ENCODE measurements at regions not wholly inside any gene's neighbourhood (a gene's known extent, or its start where the extent isn't known, plus 50 kb on each side); places are given as distances from the start of the nearest gene placed in this dataset.

GRCh38 chr3:168579010-168579409, 483.3 kb upstream of the GOLIM4 start:
- TF ChIP-seq CTCF (IDR thresholded peaks at IDR 0.05) (no peak), POLR2A (IDR thresholded peaks at IDR 0.05) (no peak)
- H3K27me3 ChIP-seq: no peaks in the 10 kb centered on the region
- no peak overlapping the region for H3K4me3 ChIP-seq
- H3K27ac ChIP-seq: no peak overlapping the region
- H3K36me3 ChIP-seq (ENCODE audit: low read depth, missing control alignments): no peaks in the 10 kb centered on the region
- H3K9me3 ChIP-seq: no peaks in the 10 kb centered on the region
- 54 to 64% methylated on average over 1 of the region's 1 CpG for WGBS, 2 donors
- intact Hi-C loops (cut with DNase I; ENCODE audit: low total_unique reads): no loop called here
- H3K4me1 ChIP-seq: no peaks in the 10 kb centered on the region
- DNase-seq: no peak

- no peak overlapping the region for H3K27ac ChIP-seq
- no peaks in the 10 kb centered on the region for H3K36me3 ChIP-seq (ENCODE audit: low read depth, missing control alignments)
- no peak for TF ChIP-seq CTCF (IDR thresholded peaks at IDR 0.05)
- no peak for TF ChIP-seq POLR2A (IDR thresholded peaks at IDR 0.05)
- H3K4me3 ChIP-seq: no peak overlapping the region
- DNase-seq: no peak
- H3K9me3 ChIP-seq: no peaks in the 10 kb centered on the region
- H3K27me3 ChIP-seq: no peaks in the 10 kb centered on the region
- 39 to 64% methylated on average over 2 of the region's 2 CpGs for WGBS, 2 donors
- no peaks in the 10 kb centered on the region for H3K4me1 ChIP-seq
- intact Hi-C loops (cut with DNase I; ENCODE audit: low total_unique reads): no loop called here
Observed at GRCh38 chr3:168575750-168576149, 480.0 kb upstream of the GOLIM4 start.

- WGBS, 2 donors: 23 to 25% methylated on average over 1 of the region's 1 CpG
- Histone ChIP-seq H3K36me3 (ENCODE audit: low read depth, missing control alignments) (no peaks in the 10 kb centered on the region), H3K27me3 (no peaks in the 10 kb centered on the region), H3K27ac (no peak overlapping the region), H3K9me3 (no peaks in the 10 kb centered on the region), H3K4me1 (no peaks in the 10 kb centered on the region), H3K4me3 (no peak overlapping the region)
- TF ChIP-seq POLR2A (IDR thresholded peaks at IDR 0.05) (no peak), CTCF (IDR thresholded peaks at IDR 0.05) (no peak)
- no peak for DNase-seq
- intact Hi-C loops (cut with DNase I; ENCODE audit: low total_unique reads): no loop called here
Observed at GRCh38 chr3:168574455-168575158, 478.9 kb upstream of the GOLIM4 start.

- no peaks in the 10 kb centered on the region for H3K9me3 ChIP-seq
- H3K36me3 ChIP-seq (ENCODE audit: low read depth, missing control alignments): no peaks in the 10 kb centered on the region
- no peaks in the 10 kb centered on the region for H3K27me3 ChIP-seq
- DNase-seq: no peak
- TF ChIP-seq POLR2A (IDR thresholded peaks at IDR 0.05): no peak
- TF ChIP-seq CTCF (IDR thresholded peaks at IDR 0.05): no peak
- no peak overlapping the region for H3K4me3 ChIP-seq
- intact Hi-C loops (cut with DNase I; ENCODE audit: low total_unique reads): no loop called here
- H3K27ac ChIP-seq: no peak overlapping the region
- H3K4me1 ChIP-seq: no peaks in the 10 kb centered on the region
- WGBS, 2 donors: 83 to 91% methylated on average over 2 of the region's 2 CpGs
Observed at GRCh38 chr3:168570404-168571155, 474.9 kb upstream of the GOLIM4 start.

All from testis (tissue), 2 donors.